ENCODE measurements at regions not wholly inside any gene's neighbourhood (a gene's known extent, or its start where the extent isn't known, plus 50 kb on each side); places are given as distances from the start of the nearest gene placed in this dataset.
"Not testable (repeated sequence)": the region's sequence is repeated elsewhere in the genome, so short reads cannot be mapped to it uniquely, and the experiment has no call there.

DNA sequence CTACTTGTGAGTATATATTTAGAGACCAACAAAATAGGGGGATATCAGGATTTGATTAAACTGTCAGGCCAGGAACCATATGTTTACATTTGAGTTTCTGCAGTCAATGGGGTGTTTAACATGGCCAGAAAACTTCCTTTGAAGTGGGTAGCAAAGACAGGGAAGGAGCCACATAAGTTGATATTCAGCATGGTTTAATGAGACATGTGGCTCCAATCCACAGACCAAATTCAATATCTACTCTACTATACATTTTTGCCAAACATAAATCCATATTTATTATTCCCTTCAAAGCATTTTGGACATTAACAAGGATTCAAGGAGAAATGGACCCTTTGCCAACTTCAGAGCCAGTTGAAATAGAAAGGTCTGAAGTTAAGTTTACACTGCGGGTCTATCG lies 99.8 kb downstream of the TAF11L14 start:
- H3K9me3 Mint-ChIP-seq = peaks cover 45% of the 10 kb centered on the region
- H3K27me3 Mint-ChIP-seq (ENCODE audit: low read depth) = no peaks in the 10 kb centered on the region
- H3K27ac Mint-ChIP-seq = no peak overlapping the region
- H3K36me3 Mint-ChIP-seq (ENCODE audit: low read depth) = no peaks in the 10 kb centered on the region
- H3K4me1 Mint-ChIP-seq (ENCODE audit: low read depth) = no peaks in the 10 kb centered on the region
- no peak for DNase-seq (ENCODE audit: low spot score)
- H3K4me3 Mint-ChIP-seq = no peak overlapping the region

DNA sequence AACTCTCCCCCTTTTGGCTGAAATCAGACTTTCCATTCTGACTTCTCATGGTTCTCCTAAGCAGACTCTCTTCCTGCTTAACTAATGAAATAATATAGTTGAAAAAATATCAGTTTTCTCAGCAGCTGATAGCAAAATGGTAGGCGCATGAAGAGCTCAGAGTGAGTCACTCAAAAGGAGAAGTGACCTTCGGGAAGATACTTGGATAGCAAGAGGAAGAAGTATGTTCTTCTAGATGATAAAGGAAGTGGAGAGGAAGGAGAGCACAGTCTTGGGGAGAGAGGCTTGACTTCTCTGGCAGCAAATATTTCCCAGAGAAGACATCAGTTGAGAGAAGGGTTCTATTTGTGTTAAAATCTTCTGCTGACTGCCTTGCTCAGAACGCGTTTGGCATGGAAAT lies 101.5 kb downstream of the TAF11L14 start:
- peaks cover 38% of the 10 kb centered on the region for H3K9me3 Mint-ChIP-seq
- H3K27me3 Mint-ChIP-seq (ENCODE audit: low read depth) = no peaks in the 10 kb centered on the region
- no peak overlapping the region for H3K27ac Mint-ChIP-seq
- H3K36me3 Mint-ChIP-seq (ENCODE audit: low read depth) = no peaks in the 10 kb centered on the region
- H3K4me1 Mint-ChIP-seq (ENCODE audit: low read depth) = no peaks in the 10 kb centered on the region
- DNase-seq (ENCODE audit: low spot score) = no peak
- H3K4me3 Mint-ChIP-seq = no peak overlapping the region

DNA sequence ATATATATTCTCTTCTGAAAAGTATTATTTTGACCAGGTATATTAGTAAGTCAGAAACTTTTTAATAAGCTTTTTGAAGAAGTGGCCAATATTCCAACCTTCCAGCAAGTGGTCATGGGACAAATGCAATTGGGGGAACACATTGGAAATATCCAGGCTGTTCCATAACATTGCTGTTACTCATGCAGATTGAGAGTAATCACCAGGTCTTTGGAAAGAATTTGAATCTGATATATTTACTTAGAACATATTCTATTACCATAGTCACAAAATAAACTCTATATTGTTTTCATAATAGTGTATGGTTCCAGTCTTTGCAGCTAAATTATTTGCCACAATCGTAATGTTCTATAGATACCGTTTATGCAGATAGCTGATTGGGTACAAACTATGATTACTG lies 102.8 kb downstream of the TAF11L14 start:
- no peak for DNase-seq (ENCODE audit: low spot score)
- peaks cover 29% of the 10 kb centered on the region for H3K9me3 Mint-ChIP-seq
- no peak overlapping the region for H3K27ac Mint-ChIP-seq
- H3K4me1 Mint-ChIP-seq (ENCODE audit: low read depth) = no peaks in the 10 kb centered on the region
- no peak overlapping the region for H3K4me3 Mint-ChIP-seq
- no peaks in the 10 kb centered on the region for H3K36me3 Mint-ChIP-seq (ENCODE audit: low read depth)
- no peaks in the 10 kb centered on the region for H3K27me3 Mint-ChIP-seq (ENCODE audit: low read depth)

DNA sequence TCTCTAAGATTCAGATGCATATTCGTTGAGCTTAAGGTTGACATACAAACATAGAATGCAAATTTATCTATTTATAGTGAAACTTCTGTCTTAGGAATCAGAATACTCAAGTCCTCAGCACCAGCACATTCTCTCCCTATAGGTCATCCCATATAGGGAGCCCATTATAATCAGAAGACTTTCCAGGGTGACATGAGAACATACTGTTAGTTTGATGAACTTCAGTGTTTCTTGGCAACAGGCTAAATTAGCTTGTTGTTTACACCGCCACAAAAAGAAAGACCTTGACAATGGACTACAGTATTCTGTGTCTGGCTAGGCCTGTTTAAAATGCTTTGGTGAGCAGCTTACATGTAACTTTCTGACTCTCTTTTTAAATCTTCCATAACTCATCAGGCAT lies 104.2 kb downstream of the TAF11L14 start:
- peaks cover 20% of the 10 kb centered on the region for H3K9me3 Mint-ChIP-seq
- H3K27ac Mint-ChIP-seq = no peak overlapping the region
- no peaks in the 10 kb centered on the region for H3K27me3 Mint-ChIP-seq (ENCODE audit: low read depth)
- no peak for DNase-seq (ENCODE audit: low spot score)
- no peaks in the 10 kb centered on the region for H3K4me1 Mint-ChIP-seq (ENCODE audit: low read depth)
- no peak overlapping the region for H3K4me3 Mint-ChIP-seq
- no peaks in the 10 kb centered on the region for H3K36me3 Mint-ChIP-seq (ENCODE audit: low read depth)

DNA sequence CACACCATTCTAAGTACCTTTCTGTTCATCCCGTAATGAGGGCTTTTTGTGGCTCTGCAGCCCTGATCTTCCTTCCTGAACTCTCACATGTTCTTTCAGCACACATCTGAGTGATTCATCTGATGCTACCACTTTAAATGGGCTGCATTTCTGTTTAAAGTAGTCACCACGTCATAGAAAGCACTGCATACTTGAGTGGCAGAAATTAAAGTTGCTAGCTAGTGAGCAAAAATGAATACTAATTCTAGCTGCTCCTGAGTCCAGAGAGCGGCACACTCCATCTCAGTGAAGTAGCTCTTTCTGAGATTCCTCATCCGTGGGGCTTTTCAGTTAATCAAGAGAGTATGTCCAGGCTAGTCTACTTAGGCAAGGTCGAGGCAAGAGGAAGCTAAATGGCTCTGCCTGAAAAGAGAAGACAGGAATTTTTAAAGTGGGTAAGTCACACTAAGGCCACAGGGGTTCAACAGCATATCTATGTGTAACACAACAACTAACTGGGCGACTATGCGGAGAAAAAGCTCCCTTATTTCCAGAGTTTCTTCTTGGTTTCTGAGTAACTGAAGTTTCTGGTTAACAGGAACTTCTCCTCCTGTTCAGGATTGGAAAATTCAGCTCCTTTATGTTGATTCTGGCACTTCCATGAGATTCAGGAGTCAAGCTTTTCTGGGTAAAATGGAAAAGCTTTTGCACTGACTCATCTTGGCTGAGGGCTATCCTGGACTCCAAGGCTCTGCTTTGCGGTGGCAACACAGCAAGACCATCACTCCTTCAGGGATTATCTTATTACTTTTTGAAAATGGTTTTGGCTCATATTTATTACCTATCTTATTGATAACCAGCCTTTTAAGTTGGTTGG lies 109.5 kb downstream of the TAF11L14 start:
- Mint-ChIP-seq H3K36me3 (ENCODE audit: low read depth) (no peaks in the 10 kb centered on the region), H3K4me3 (no peak overlapping the region), H3K27ac (no peak overlapping the region), H3K9me3 (peaks cover 24% of the 10 kb centered on the region), H3K4me1 (ENCODE audit: low read depth) (no peaks in the 10 kb centered on the region), H3K27me3 (ENCODE audit: low read depth) (no peaks in the 10 kb centered on the region)
- no peak for DNase-seq (ENCODE audit: low spot score)

DNA sequence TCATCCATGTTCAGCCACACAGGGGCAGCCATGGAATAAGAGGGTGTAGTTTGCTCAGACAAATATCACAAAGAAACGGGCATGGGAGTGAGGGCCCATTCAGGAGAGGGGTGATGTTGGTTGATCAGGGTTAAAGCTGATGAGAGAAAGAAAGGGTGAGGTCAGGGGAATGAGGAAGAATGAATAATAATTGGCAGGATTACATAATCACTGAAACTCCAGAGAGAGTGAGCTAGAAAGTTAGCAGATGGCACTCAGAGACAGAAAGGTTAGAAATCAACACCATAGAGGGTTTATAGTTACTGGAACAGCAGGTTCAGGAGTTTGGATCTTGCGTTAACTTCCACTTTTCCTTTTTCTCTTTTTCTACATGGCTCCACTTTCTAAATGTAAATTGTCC lies 113.9 kb downstream of the TAF11L14 start:
- no peak overlapping the region for H3K4me3 Mint-ChIP-seq
- H3K9me3 Mint-ChIP-seq = peaks cover 15% of the 10 kb centered on the region
- H3K36me3 Mint-ChIP-seq (ENCODE audit: low read depth) = no peaks in the 10 kb centered on the region
- H3K27me3 Mint-ChIP-seq (ENCODE audit: low read depth) = no peaks in the 10 kb centered on the region
- H3K4me1 Mint-ChIP-seq (ENCODE audit: low read depth) = no peaks in the 10 kb centered on the region
- H3K27ac Mint-ChIP-seq = no peak overlapping the region
- no peak for DNase-seq (ENCODE audit: low spot score)

DNA sequence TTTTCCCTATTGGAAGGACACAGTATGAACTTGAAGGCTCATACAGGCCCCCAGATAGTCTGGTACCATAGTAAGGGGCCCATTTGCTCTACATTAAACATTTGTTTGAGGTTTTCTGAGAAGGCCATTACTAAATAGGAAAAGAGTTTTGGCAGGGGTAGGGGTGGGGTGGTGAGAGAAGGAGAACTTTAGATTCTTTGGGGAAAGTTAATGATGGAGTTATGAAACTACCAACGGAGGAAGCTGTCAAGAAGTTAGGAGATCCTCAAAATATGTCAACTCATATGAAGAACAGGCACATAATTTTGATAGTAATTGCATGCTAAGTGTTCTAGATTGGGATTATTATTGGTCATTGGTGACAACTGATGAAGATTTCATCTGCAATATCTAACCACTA lies 114.7 kb downstream of the TAF11L14 start:
- Mint-ChIP-seq H3K9me3 (peaks cover 10% of the 10 kb centered on the region), H3K36me3 (ENCODE audit: low read depth) (no peaks in the 10 kb centered on the region), H3K27ac (no peak overlapping the region), H3K4me1 (ENCODE audit: low read depth) (no peaks in the 10 kb centered on the region), H3K27me3 (ENCODE audit: low read depth) (no peaks in the 10 kb centered on the region), H3K4me3 (no peak overlapping the region)
- no peak for DNase-seq (ENCODE audit: low spot score)

DNA sequence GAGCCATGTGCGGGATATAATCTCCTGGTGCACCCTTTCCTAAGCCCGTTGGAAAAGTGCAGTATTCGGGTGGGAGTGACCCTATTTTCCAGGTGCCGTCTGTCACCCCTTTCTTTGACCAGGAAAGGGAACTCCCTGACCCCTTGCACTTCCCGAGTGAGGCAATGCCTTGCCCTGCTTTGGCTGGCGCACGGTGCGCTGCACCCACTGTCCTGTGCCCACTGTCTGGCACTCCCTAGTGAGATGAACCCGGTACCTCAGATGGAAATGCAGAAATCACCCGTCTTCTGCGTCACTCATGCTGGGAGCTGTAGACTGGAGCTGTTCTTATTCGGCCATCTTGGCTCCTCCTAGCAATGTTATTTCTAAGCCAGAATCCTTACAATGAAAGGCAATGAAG lies 121.1 kb downstream of the TAF11L14 start:
- H3K36me3 Mint-ChIP-seq (ENCODE audit: low read depth); H3K4me3 Mint-ChIP-seq; H3K4me1 Mint-ChIP-seq (ENCODE audit: low read depth); DNase-seq (ENCODE audit: low spot score); H3K27ac Mint-ChIP-seq; H3K27me3 Mint-ChIP-seq (ENCODE audit: low read depth): not testable (repeated sequence)
- H3K9me3 Mint-ChIP-seq = peaks cover 31% of the 10 kb centered on the region

DNA sequence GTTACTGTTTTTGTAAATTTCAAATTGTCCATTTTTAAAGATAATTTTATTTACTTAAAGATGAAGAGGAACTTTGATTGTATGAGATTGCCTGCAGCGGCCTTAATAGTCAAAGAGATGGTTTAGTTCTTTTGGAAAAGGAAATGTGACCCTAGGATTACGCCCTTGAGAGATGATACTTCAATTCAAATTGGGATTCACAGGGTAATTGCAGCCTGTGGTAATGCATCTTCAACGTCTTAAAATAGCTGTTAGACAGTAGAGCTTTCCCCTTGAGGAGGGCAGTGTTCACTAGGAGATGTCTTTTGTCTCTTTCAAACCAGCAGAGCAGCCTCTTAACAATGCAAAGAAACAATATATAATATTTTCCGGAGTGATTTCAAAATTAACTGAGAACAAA lies 127.1 kb downstream of the TAF11L14 start:
- no peak overlapping the region for H3K27ac Mint-ChIP-seq
- no peak overlapping the region for H3K4me3 Mint-ChIP-seq
- no peaks in the 10 kb centered on the region for H3K36me3 Mint-ChIP-seq (ENCODE audit: low read depth)
- no peaks in the 10 kb centered on the region for H3K27me3 Mint-ChIP-seq (ENCODE audit: low read depth)
- no peak for DNase-seq (ENCODE audit: low spot score)
- H3K9me3 Mint-ChIP-seq = peaks cover 53% of the 10 kb centered on the region
- H3K4me1 Mint-ChIP-seq (ENCODE audit: low read depth) = no peaks in the 10 kb centered on the region

DNA sequence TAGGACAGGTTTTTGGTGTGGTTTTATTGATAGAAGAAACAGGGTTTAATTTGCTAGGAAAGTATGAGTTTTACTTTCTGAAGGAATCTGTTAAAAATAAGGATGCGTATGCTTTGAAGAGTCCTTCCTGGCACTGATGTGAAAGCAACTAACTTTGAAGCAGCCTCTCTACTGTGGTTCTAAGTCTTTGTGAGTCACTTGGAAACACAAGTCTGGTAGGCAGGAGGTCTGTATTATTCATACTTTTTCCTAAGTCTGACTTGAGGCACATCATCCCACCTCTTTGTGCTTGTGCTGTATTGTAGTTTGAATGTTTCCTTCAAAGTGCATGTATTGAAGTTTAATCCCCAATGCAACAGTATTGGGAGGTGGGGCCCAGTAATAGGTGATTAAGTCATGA lies 129.0 kb downstream of the TAF11L14 start:
- no peak for DNase-seq (ENCODE audit: low spot score)
- H3K4me1 Mint-ChIP-seq (ENCODE audit: low read depth) = no peaks in the 10 kb centered on the region
- H3K27ac Mint-ChIP-seq = no peak overlapping the region
- no peak overlapping the region for H3K4me3 Mint-ChIP-seq
- H3K9me3 Mint-ChIP-seq = peaks cover 48% of the 10 kb centered on the region
- H3K36me3 Mint-ChIP-seq (ENCODE audit: low read depth) = no peaks in the 10 kb centered on the region
- no peaks in the 10 kb centered on the region for H3K27me3 Mint-ChIP-seq (ENCODE audit: low read depth)

DNA sequence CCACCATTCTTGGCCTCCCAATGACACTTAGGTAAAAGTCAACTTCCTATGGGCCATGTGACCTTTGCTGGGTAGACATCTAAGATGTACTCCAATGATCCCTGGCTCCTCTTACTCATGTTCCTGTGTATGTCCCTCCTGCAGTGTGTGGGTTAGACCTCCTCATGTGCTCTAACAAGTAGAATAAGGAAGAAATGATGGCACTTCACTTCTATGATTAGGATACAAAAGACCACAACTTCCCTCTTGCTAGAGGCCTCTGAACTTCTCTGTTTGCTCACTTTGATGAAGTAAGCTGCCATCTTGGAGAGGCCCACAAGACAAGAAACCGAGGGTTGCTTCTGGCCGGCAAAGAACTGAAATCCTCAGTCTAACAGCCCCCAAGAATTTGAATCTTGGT lies 131.8 kb downstream of the TAF11L14 start:
- Mint-ChIP-seq H3K36me3 (ENCODE audit: low read depth) (no peaks in the 10 kb centered on the region), H3K27me3 (ENCODE audit: low read depth) (no peaks in the 10 kb centered on the region), H3K4me1 (ENCODE audit: low read depth) (no peaks in the 10 kb centered on the region), H3K27ac (no peak overlapping the region), H3K4me3 (no peak overlapping the region), H3K9me3 (peaks cover 33% of the 10 kb centered on the region)
- no peak for DNase-seq (ENCODE audit: low spot score)

DNA sequence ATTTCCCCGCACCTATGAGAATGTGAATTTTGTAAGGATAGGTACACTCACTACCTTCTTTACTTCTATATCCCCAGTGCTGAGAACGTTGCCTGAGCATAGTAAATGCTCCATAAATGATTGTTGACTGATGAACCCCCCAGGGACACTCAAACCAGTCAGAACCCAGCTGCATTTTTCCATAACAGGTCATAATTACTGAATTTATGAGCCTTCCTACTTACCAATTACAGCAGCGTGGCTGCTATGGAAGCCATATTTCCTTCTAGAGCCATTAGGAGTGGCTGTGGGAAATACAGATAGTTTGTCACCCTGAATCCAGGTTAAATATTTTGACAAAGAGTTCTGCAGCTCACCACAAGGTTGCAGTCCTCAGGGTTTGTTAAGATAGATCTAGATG lies 135.0 kb downstream of the TAF11L14 start:
- H3K36me3 Mint-ChIP-seq (ENCODE audit: low read depth) = no peaks in the 10 kb centered on the region
- H3K27ac Mint-ChIP-seq = no peak overlapping the region
- H3K4me3 Mint-ChIP-seq = no peak overlapping the region
- H3K9me3 Mint-ChIP-seq = peaks cover 28% of the 10 kb centered on the region
- no peak for DNase-seq (ENCODE audit: low spot score)
- no peaks in the 10 kb centered on the region for H3K4me1 Mint-ChIP-seq (ENCODE audit: low read depth)
- H3K27me3 Mint-ChIP-seq (ENCODE audit: low read depth) = no peaks in the 10 kb centered on the region

DNA sequence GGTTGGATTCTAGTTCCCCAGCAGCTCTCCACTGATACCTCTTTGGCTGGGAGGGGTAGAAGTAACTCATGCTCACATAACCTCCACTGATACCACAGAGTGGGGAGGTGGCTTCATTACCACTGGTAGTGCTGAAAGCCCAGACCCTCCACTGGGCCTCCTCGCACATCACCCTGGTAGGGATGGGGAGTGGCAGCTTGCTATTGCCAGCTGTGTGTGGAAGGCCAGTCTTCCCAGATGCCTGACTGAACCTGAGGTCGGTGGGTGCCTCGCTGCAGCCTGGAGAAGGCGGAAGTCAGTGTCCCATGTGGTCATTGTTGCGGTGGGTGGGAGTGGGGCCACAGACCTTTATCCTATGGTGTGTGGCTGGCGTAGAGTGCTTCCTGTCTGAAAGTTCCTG lies 138.0 kb downstream of the TAF11L14 start:
- no peaks in the 10 kb centered on the region for H3K4me1 Mint-ChIP-seq (ENCODE audit: low read depth)
- H3K27me3 Mint-ChIP-seq (ENCODE audit: low read depth) = no peaks in the 10 kb centered on the region
- no peak overlapping the region for H3K27ac Mint-ChIP-seq
- peaks cover 12% of the 10 kb centered on the region for H3K9me3 Mint-ChIP-seq
- H3K36me3 Mint-ChIP-seq (ENCODE audit: low read depth) = no peaks in the 10 kb centered on the region
- H3K4me3 Mint-ChIP-seq = no peak overlapping the region
- no peak for DNase-seq (ENCODE audit: low spot score)

DNA sequence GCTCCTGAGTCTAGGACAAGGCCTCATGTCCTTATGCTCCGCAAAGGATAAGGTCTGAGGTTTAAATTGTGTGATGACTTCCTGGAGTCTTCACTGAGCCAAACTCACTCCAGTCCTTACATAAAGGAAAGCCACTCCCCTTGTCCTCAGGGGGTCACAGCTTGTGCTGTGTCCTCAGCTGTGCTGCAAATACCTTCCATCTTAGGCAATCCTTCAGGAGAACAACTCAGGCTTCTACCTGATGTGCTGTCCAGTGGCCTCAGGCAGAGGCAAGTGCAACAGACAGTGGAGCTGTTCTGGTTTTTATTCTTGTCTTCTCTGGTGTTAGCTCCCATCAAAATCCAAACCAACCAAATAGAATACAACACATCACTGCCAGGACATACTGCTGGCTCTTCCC lies 151.5 kb downstream of the TAF11L14 start:
- Mint-ChIP-seq H3K36me3 (ENCODE audit: low read depth) (no peaks in the 10 kb centered on the region), H3K27me3 (ENCODE audit: low read depth) (no peaks in the 10 kb centered on the region), H3K9me3 (peaks cover 34% of the 10 kb centered on the region), H3K27ac (no peak overlapping the region), H3K4me3 (no peak overlapping the region), H3K4me1 (ENCODE audit: low read depth) (no peaks in the 10 kb centered on the region)
- DNase-seq (ENCODE audit: low spot score) = no peak

DNA sequence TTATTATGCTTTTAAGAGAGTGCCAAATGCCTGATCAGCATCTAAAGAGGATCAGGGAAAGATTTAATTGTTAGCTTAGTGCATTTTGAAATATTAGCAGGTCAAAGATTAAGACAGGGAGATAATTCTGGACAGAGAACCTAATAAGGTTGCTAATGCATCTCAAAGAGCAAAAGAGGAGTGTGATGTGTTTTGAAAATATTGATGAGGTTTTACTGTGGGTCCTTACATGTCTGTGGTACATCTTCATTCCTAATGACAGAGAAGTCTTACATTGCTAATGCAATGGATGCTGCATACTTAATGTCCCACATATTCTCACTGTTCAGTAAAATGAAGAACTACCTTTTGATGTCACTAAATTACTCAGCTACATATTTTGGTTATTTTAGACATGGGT lies 154.1 kb downstream of the TAF11L14 start:
- Mint-ChIP-seq H3K36me3 (ENCODE audit: low read depth) (no peaks in the 10 kb centered on the region), H3K27ac (no peak overlapping the region), H3K27me3 (ENCODE audit: low read depth) (no peaks in the 10 kb centered on the region), H3K4me3 (no peak overlapping the region), H3K9me3 (peaks cover 32% of the 10 kb centered on the region), H3K4me1 (ENCODE audit: low read depth) (no peaks in the 10 kb centered on the region)
- DNase-seq (ENCODE audit: low spot score) = no peak

Measured in T-helper 2 cell treated with Interferon-gamma antibody and Interleukin-4, amounts not matched to agents 5 μg/mL and 100 μg/mL, for 36 hours (primary cell).